ENCODE measurements at regions not wholly inside any gene's neighbourhood (a gene's known extent, or its start where the extent isn't known, plus 50 kb on each side); places are given as distances from the start of the nearest gene placed in this dataset.

DNA sequence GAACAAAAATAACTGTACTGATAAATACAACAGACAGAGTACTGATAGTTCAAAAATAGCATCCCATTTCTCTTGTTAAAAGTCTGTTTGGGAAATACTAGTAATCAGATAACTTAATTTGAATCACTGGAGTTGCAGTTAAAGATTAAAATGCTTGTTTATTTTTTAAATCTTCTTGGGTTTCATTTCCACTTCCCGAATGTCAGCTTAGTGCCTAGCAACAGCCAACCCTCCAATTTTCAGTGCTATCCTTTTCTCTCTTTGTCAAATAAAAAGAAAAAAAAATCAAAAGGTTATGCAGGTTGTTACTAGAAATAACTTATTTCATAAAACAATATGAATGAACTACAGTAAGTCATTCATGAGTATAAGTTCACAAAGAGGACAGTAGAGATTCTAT, 257.7 kb upstream of the STXBP5 start:
- Histone ChIP-seq H3K4me1 (ENCODE audit: control insufficient read depth, insufficient read depth, low read length) (no peaks in the 10 kb centered on the region), H3K27ac (ENCODE audit: low read depth, low read length) (no peak overlapping the region), H3K9me3 (ENCODE audit: control insufficient read depth, insufficient read depth, low read depth, low read length) (peaks cover 14% of the 10 kb centered on the region), H3K4me3 (ENCODE audit: low read depth, low read length) (no peak overlapping the region), H3K36me3 (ENCODE audit: control insufficient read depth, insufficient read depth, low read length) (no peaks in the 10 kb centered on the region), H3K9ac (ENCODE audit: low read length) (no peak overlapping the region), H3K27me3 (ENCODE audit: control insufficient read depth, insufficient read depth, low read length) (no peaks in the 10 kb centered on the region)

DNA sequence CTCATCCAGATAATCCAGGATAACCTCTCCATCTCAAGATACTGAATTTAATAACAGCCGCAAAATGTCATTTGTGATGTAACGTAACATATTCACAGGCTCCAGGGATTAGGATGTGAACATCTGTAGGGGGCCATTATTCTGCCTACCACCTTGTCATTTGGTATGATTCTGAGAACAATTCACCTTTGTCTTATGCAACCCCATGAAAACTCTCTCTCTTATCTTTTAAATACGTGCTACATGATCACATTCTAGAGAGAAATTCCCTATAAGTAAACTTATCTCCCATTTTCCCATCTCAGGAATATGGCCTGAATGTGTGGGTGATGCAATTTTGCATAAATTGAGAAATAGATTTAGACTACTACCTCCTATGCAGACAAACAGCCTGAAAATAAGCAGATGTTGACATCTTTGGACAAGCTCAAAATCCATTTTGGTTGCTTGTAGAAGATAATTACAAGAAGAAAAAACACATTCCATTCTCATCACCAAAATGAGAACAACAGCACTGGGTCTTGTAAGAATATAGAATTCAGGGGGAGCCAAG, 255.4 kb upstream of the STXBP5 start:
- Histone ChIP-seq H3K27ac (ENCODE audit: low read depth, low read length) (no peak overlapping the region), H3K4me3 (ENCODE audit: low read depth, low read length) (no peak overlapping the region), H3K9me3 (ENCODE audit: control insufficient read depth, insufficient read depth, low read depth, low read length) (peaks cover 1% of the 10 kb centered on the region; the same call in 1 of the 2 replicates), H3K36me3 (ENCODE audit: control insufficient read depth, insufficient read depth, low read length) (no peaks in the 10 kb centered on the region), H3K4me1 (ENCODE audit: control insufficient read depth, insufficient read depth, low read length) (no peaks in the 10 kb centered on the region), H3K27me3 (ENCODE audit: control insufficient read depth, insufficient read depth, low read length) (no peaks in the 10 kb centered on the region), H3K9ac (ENCODE audit: low read length) (no peak overlapping the region)

DNA sequence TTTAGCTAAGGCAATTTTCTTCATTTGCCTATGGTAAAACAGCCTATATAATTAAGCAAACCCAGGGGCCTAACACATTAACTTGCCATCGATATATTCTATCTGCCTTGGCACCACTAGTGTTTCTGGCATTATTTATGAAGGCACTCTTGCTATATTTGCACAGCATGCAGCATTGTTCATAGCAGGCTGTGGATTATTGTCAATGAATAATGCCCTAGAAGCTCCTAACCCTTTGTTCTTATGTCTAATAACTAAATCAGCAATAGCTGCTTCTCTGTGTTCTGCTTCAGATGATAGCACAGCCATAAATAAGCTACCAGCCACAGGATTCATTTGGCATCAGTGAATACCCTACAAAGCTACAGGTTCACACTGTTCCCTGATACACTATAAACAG, 254.8 kb upstream of the STXBP5 start:
- Histone ChIP-seq H3K27ac (ENCODE audit: low read depth, low read length) (no peak overlapping the region), H3K9me3 (ENCODE audit: control insufficient read depth, insufficient read depth, low read depth, low read length) (no peaks in the 10 kb centered on the region; the same call in 1 of the 2 replicates), H3K27me3 (ENCODE audit: control insufficient read depth, insufficient read depth, low read length) (no peaks in the 10 kb centered on the region), H3K9ac (ENCODE audit: low read length) (no peak overlapping the region), H3K4me1 (ENCODE audit: control insufficient read depth, insufficient read depth, low read length) (no peaks in the 10 kb centered on the region), H3K4me3 (ENCODE audit: low read depth, low read length) (no peak overlapping the region), H3K36me3 (ENCODE audit: control insufficient read depth, insufficient read depth, low read length) (no peaks in the 10 kb centered on the region)

DNA sequence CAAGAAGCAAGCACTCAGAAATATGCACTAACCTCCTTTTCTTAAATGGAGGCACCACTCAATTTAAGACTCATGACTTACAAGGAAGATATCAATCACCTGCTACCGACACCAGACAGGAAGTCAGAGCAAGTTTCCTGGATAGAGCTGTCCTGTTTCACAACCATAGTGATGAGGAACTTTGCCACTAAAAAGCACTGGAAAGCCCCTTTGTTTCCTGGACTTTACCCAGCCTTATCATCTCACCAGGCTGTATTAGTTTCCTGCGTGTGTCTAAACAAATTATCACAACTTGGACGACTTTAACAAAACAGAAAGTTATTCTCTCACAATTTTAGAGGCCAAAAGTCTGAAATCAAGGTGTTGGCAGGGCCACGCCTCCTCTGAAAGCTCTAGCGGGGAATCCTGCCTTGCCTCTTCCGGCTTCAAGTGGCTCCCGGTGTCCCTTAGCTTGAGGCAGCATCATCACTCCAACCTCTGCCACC, 253.8 kb upstream of the STXBP5 start:
- Histone ChIP-seq H3K27ac (ENCODE audit: low read depth, low read length) (no peak overlapping the region), H3K27me3 (ENCODE audit: control insufficient read depth, insufficient read depth, low read length) (no peaks in the 10 kb centered on the region), H3K9ac (ENCODE audit: low read length) (no peak overlapping the region), H3K36me3 (ENCODE audit: control insufficient read depth, insufficient read depth, low read length) (no peaks in the 10 kb centered on the region), H3K4me1 (ENCODE audit: control insufficient read depth, insufficient read depth, low read length) (no peaks in the 10 kb centered on the region), H3K4me3 (ENCODE audit: low read depth, low read length) (no peak overlapping the region), H3K9me3 (ENCODE audit: control insufficient read depth, insufficient read depth, low read depth, low read length) (no peaks in the 10 kb centered on the region; the same call in 1 of the 2 replicates)

DNA sequence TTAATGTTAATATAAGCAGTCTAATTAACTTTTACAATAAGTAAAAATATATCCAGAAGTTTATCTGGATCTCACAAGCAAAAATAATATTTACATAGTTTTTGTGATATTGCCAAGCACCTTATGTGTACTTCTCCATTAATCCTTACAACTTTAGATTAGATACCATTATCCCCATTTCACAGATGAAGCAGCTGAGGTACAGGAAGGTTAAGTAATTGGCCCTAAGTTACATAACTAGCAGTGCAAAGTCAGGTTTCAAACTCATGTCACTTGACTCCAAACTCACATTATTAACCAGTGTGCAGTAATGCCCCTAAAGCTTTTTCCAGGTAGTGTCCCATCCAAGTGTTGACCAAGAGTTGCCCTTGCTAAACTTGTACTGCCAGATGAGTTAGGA, 248.6 kb upstream of the STXBP5 start:
- H3K36me3 ChIP-seq (ENCODE audit: control insufficient read depth, insufficient read depth, low read length), result no peaks in the 10 kb centered on the region
- no peak overlapping the region for H3K9ac ChIP-seq (ENCODE audit: low read length)
- H3K9me3 ChIP-seq (ENCODE audit: control insufficient read depth, insufficient read depth, low read depth, low read length), result no peaks in the 10 kb centered on the region
- H3K4me3 ChIP-seq (ENCODE audit: low read depth, low read length), result no peak overlapping the region
- no peak overlapping the region for H3K27ac ChIP-seq (ENCODE audit: low read depth, low read length)
- no peaks in the 10 kb centered on the region for H3K4me1 ChIP-seq (ENCODE audit: control insufficient read depth, insufficient read depth, low read length)
- H3K27me3 ChIP-seq (ENCODE audit: control insufficient read depth, insufficient read depth, low read length), result no peaks in the 10 kb centered on the region

DNA sequence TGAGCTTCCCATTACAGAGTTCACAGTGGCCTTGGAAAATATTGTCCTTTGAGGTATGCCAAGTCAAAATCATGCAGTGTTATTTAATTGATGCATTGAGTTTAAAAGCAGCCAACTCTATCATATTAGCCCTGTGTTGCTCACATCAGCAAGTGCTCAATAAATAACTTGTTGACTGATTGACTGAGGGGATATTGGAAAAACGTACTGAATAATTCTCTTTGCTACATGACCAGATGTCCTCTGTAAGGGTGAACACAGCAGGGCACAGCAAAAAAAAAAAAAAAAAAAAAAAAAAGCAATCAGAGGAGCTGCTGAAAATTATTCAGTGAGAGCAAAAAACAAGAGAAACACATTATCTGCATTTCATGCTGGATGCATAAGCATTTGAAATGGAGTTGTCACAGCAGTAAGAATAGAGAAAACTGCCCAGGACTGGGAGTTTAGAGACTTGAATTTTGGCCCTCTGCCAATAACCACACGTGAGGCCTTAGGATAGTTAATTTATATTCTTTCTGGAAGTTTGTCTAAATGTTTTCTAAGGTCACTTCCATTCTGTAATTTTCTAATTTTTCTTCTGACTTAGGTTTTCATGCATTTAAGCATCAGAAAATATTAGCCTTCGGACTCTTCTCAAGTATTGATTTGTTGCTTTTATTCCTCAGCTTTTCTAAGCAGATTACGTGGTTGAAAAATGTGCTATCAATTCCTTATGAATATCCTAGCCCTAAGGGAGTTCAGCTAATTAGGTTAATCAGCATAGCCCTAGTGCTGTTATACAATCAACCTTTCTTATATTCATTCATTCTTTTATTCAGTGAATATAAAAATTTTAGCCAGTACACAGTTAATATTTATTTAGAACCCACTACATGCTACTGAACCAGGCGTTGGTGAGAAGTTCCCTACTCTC, 246.8 kb upstream of the STXBP5 start:
- H3K9me3 ChIP-seq (ENCODE audit: control insufficient read depth, insufficient read depth, low read depth, low read length), result 0 out of 2 replicates have a peak, but pooled peaks cover 1% of the 10 kb centered on the region

DNA sequence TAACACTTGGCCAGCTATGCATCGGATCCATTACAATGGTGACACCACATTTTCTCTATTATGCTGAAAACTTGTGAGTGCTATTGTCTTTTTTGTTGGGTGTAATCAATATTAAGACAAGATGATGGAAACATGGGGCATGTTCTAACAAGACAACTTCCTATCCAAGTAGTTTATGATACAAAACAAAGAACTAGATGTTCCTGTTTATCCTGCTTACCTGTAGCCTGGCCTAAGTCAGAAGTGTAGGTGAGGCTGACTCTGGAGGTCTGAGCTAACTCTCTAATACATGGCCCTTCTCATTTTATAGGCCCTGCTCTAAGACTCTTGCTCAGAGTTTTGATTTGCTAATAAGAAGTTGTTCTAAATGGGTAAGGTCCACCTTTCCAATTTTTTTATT, 242.4 kb upstream of the STXBP5 start:
- no peak overlapping the region for H3K27ac ChIP-seq (ENCODE audit: low read depth, low read length)
- H3K27me3 ChIP-seq (ENCODE audit: control insufficient read depth, insufficient read depth, low read length), result no peaks in the 10 kb centered on the region
- no peaks in the 10 kb centered on the region for H3K36me3 ChIP-seq (ENCODE audit: control insufficient read depth, insufficient read depth, low read length)
- H3K4me1 ChIP-seq (ENCODE audit: control insufficient read depth, insufficient read depth, low read length), result no peaks in the 10 kb centered on the region
- H3K9me3 ChIP-seq (ENCODE audit: control insufficient read depth, insufficient read depth, low read depth, low read length), result peaks cover 38% of the 10 kb centered on the region
- H3K9ac ChIP-seq (ENCODE audit: low read length), result no peak overlapping the region
- H3K4me3 ChIP-seq (ENCODE audit: low read depth, low read length), result no peak overlapping the region

More for the DNA sequence above, 246.8 kb upstream of the STXBP5 start:
- Histone ChIP-seq H3K27me3 (ENCODE audit: control insufficient read depth, insufficient read depth, low read length) (no peaks in the 10 kb centered on the region), H3K9ac (ENCODE audit: low read length) (no peak overlapping the region), H3K27ac (ENCODE audit: low read depth, low read length) (no peak overlapping the region), H3K4me1 (ENCODE audit: control insufficient read depth, insufficient read depth, low read length) (no peaks in the 10 kb centered on the region), H3K36me3 (ENCODE audit: control insufficient read depth, insufficient read depth, low read length) (no peaks in the 10 kb centered on the region), H3K4me3 (ENCODE audit: low read depth, low read length) (no peak overlapping the region)

DNA sequence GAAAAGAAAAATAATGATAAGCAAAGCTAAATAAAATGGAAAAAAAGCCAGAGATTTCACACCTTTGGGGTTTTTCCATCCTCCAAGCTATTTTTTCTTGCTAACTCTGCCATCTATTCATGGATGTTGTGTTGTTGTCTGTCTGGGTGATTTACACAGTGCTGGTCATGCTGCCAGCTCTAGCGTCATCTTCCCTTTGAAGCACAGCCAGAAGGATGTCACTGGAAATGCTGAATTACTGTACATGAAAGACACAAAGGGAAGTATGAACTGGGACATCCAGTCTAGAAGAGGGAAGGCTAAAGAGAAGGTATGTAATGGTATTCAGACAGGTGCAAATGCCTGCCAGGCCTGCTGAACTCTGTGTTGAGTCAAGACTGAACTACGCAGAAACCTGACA, 241.9 kb upstream of the STXBP5 start:
- Histone ChIP-seq H3K9me3 (ENCODE audit: control insufficient read depth, insufficient read depth, low read depth, low read length) (peaks cover 40% of the 10 kb centered on the region), H3K36me3 (ENCODE audit: control insufficient read depth, insufficient read depth, low read length) (no peaks in the 10 kb centered on the region), H3K4me3 (ENCODE audit: low read depth, low read length) (no peak overlapping the region), H3K27me3 (ENCODE audit: control insufficient read depth, insufficient read depth, low read length) (no peaks in the 10 kb centered on the region), H3K9ac (ENCODE audit: low read length) (no peak overlapping the region), H3K4me1 (ENCODE audit: control insufficient read depth, insufficient read depth, low read length) (no peaks in the 10 kb centered on the region), H3K27ac (ENCODE audit: low read depth, low read length) (no peak overlapping the region)

DNA sequence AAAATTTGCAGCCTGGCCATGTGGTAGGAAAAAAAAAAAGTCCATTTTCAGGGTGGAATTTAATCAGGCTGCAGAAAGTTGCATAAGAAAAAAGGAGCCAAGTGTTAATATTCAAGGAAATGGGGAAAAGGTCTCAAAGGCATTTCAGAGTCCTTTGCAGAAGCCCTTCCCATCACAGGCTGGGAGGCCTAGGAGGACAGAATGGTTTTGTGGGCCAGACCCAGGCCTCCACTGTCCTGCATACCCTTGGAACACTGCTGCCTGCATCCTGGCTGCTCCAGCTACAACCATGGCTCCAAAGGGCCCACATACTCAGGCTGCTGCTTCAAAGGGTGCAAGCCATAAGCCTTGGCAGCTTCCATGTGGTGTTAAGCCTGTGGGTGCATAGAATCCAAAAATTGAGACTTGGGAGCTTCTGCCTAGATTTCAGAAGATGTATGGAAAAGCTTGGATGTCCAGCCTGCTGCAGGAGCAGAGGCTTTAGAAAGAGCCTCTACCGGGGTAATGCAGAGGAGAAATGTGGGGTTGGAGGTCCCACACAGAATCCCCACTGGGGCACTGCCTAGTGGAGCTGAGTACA, 239.0 kb upstream of the STXBP5 start:
- H3K27me3 ChIP-seq (ENCODE audit: control insufficient read depth, insufficient read depth, low read length), result no peaks in the 10 kb centered on the region
- no peak overlapping the region for H3K9ac ChIP-seq (ENCODE audit: low read length)
- H3K36me3 ChIP-seq (ENCODE audit: control insufficient read depth, insufficient read depth, low read length), result no peaks in the 10 kb centered on the region
- no peak overlapping the region for H3K4me3 ChIP-seq (ENCODE audit: low read depth, low read length)
- no peaks in the 10 kb centered on the region for H3K4me1 ChIP-seq (ENCODE audit: control insufficient read depth, insufficient read depth, low read length)
- H3K9me3 ChIP-seq (ENCODE audit: control insufficient read depth, insufficient read depth, low read depth, low read length), result peaks cover 40% of the 10 kb centered on the region
- H3K27ac ChIP-seq (ENCODE audit: low read depth, low read length), result no peak overlapping the region

DNA sequence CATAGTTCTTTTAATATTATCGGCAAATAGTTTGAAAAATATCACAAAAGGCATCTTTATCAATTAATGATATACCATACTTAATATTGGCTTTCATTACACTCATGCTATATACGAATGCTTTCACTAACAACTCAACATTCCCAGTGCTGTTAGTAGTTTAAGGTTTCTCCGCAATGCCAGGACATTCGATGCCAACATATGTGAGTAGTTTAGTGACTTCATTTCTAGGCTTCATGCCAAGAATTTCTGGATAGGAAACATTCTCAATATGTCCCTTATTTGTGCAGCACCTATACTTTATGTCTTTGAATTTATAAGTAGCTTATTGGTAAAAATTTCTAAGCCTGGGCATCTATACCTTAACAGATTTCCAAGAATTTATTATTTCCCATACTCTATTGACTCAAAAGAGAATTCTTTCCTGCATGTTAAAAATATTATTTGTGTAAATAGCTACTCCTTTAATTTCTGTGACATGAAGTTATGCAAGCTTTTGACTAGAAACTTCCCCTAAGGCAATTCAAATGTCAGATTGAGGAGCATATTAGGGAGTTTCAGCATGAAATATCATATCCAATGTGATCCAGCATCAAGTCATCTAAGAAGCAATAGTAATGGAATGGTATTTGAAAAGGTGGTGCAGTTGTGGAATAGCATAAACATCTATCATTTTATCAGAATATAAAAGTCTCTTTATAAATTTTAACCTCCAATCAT, 236.0 kb upstream of the STXBP5 start:
- H3K9me3 ChIP-seq (ENCODE audit: control insufficient read depth, insufficient read depth, low read depth, low read length), result peaks cover 36% of the 10 kb centered on the region
- H3K4me1 ChIP-seq (ENCODE audit: control insufficient read depth, insufficient read depth, low read length), result no peaks in the 10 kb centered on the region
- no peak overlapping the region for H3K9ac ChIP-seq (ENCODE audit: low read length)
- H3K4me3 ChIP-seq (ENCODE audit: low read depth, low read length), result no peak overlapping the region
- H3K27ac ChIP-seq (ENCODE audit: low read depth, low read length), result no peak overlapping the region
- no peaks in the 10 kb centered on the region for H3K36me3 ChIP-seq (ENCODE audit: control insufficient read depth, insufficient read depth, low read length)
- no peaks in the 10 kb centered on the region for H3K27me3 ChIP-seq (ENCODE audit: control insufficient read depth, insufficient read depth, low read length)

Measured in HUES6 (cell line).